ENCODE measurements at regions not wholly inside any gene's neighbourhood (a gene's known extent, or its start where the extent isn't known, plus 50 kb on each side); places are given as distances from the start of the nearest gene placed in this dataset.

GRCh38 chr18:22277758-22278157 is 108.4 kb downstream of the GATA6 start:
- Mint-ChIP-seq H3K36me3 (ENCODE audit: insufficient read depth in 1 of 3, low read depth in 3 of 3) (no peaks in the 10 kb centered on the region; a peak in 1 of 7 replicates), H3K27ac (no peak overlapping the region), H3K4me1 (0 out of 4 replicates have a peak, but pooled peaks cover 0 to 4% of the 10 kb centered on the region in 2 experiments), H3K27me3 (ENCODE audit: low read depth) (peaks cover 14% of the 10 kb centered on the region), H3K4me3 (no peak overlapping the region), H3K9me3 (peaks cover 4 to 6% of the 10 kb centered on the region in 2 experiments; a peak in 4 of 5 replicates)
- Histone ChIP-seq H3K23ac (ENCODE audit: insufficient read length, low read depth, low read length) (no peak overlapping the region), H3K27me3 (ENCODE audit: insufficient read depth, low read length) (no peaks in the 10 kb centered on the region), H4K5ac (ENCODE audit: insufficient read length, low read depth, low read length) (no peak overlapping the region), H3K9me3 (ENCODE audit: control insufficient read depth, low read depth, low read length) (no peaks in the 10 kb centered on the region), H3K27ac (ENCODE audit: insufficient read length, low read depth, low read length) (no peak overlapping the region), H3K14ac (ENCODE audit: insufficient read depth, low read length) (no peak overlapping the region), H3K18ac (ENCODE audit: insufficient read length, low read depth, low read length) (no peak overlapping the region), H2BK15ac (ENCODE audit: low read depth, low read length) (no peak overlapping the region), H3K79me2 (ENCODE audit: insufficient read depth, low read length) (no peaks in the 10 kb centered on the region), H3K79me1 (ENCODE audit: insufficient read depth, low read depth, low read length, poor library complexity, severe bottlenecking) (no peaks in the 10 kb centered on the region), H2BK120ac (ENCODE audit: low read depth, low read length, poor library complexity, severe bottlenecking) (no peak overlapping the region), H3T11ph (ENCODE audit: low read length) (no peak overlapping the region), H3K56ac (ENCODE audit: insufficient read length, low read depth, low read length) (no peak overlapping the region), H3K23me2 (ENCODE audit: insufficient read length, low read depth, low read length, poor library complexity, severe bottlenecking) (no peaks in the 10 kb centered on the region), H3K9ac (ENCODE audit: extremely low read depth, insufficient read length, low read length) (no peak overlapping the region), H3K4me1 (ENCODE audit: insufficient read depth, low read length) (no peaks in the 10 kb centered on the region), H2AK5ac (ENCODE audit: insufficient read length, low read length) (no peak overlapping the region), H4K91ac (ENCODE audit: insufficient read length, low read depth, low read length) (no peak overlapping the region), H4K20me1 (ENCODE audit: control insufficient read depth, insufficient read depth, insufficient read length) (no peaks in the 10 kb centered on the region), H2BK5ac (ENCODE audit: insufficient read length, low read length) (no peak overlapping the region), H4K8ac (replicated peaks; ENCODE audit: insufficient read length, low read depth, low read length) (no peak overlapping the region), H2BK20ac (ENCODE audit: low read depth, low read length, poor library complexity, severe bottlenecking) (no peak overlapping the region), H3K4ac (ENCODE audit: low read depth, low read length) (no peak overlapping the region), H2BK12ac (ENCODE audit: insufficient read length, low read depth, low read length) (no peak overlapping the region), H2AFZ (ENCODE audit: low read length) (no peak overlapping the region), H3K4me2 (ENCODE audit: insufficient read depth, insufficient read length, low read length) (no peak overlapping the region)
- TF ChIP-seq, protein P1, sequence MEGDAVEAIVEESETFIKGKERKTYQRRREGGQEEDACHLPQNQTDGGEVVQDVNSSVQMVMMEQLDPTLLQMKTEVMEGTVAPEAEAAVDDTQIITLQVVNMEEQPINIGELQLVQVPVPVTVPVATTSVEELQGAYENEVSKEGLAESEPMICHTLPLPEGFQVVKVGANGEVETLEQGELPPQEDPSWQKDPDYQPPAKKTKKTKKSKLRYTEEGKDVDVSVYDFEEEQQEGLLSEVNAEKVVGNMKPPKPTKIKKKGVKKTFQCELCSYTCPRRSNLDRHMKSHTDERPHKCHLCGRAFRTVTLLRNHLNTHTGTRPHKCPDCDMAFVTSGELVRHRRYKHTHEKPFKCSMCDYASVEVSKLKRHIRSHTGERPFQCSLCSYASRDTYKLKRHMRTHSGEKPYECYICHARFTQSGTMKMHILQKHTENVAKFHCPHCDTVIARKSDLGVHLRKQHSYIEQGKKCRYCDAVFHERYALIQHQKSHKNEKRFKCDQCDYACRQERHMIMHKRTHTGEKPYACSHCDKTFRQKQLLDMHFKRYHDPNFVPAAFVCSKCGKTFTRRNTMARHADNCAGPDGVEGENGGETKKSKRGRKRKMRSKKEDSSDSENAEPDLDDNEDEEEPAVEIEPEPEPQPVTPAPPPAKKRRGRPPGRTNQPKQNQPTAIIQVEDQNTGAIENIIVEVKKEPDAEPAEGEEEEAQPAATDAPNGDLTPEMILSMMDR (conservative IDR thresholded peaks at IDR 0.05), result no peak
- DNase-seq, result no peak
- WGBS (ENCODE audit: extremely low coverage, insufficient read length, low lambda C conversion rate), result no CpG with 5 or more reads among the region's 12 CpGs
